Islet of Langerhans (tissue), 1 donor: ENCODE measurements at regions not wholly inside any gene's neighbourhood (a gene's known extent, or its start where the extent isn't known, plus 50 kb on each side); places are given as distances from the start of the nearest gene placed in this dataset.
"Not testable (repeated sequence)": the region's sequence is repeated elsewhere in the genome, so short reads cannot be mapped to it uniquely, and the experiment has no call there.

Experiments used
- FAIRE-seq: peaks from one replicate; lab custom pipeline; 2011; peaks lifted over from hg19 to GRCh38; lab: Jason Lieb, UNC

DNA sequence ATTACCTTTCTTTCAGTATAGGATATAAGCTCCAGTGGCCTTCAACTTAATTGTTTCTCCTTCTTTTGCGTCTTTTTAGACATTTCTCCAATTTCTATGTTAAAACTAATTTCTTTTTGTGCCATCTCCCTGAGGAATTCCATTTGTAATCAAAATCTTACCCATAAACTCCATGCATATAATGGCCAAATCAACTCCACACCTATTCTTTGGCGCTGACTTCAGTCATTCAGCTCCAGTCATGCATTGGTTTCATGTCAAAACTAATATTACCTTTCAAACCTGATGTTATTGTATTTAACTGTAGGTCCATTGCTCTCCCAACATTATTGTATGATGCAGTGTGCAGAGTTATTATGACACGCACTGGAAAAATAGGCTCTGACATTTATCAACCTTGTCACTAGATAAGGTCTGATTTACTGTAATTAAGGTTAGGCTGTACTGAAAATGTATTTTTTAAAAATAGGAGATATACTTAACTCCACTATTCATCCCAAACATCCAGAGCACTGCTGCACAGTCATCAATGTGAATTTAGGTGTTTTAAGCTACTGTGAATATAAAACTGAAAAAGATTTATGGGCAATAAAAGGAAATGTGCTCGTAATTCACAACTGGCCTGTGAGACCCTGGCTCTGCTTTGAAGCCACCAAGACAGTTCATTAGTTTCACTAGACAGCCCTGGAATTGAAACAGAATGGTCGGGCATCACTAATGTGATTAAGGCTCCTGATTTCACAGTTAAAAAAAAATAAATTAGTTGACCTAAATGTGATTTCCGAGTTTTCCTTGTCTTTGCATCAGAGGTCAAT, 180.6 kb upstream of the GRIA4 start:
- FAIRE-seq: no peak

GRCh38 chr11:105407101-105407500, 202.8 kb upstream of the GRIA4 start:
- FAIRE-seq: no peak

- FAIRE-seq: no peak
Measured at GRCh38 chr11:105401269-105401809, 208.5 kb upstream of the GRIA4 start.

GRCh38 chr11:105399511-105399910, 210.4 kb upstream of the GRIA4 start:
- no peak for FAIRE-seq

GRCh38 chr11:105398636-105399035, 211.2 kb upstream of the GRIA4 start:
- no peak for FAIRE-seq

DNA sequence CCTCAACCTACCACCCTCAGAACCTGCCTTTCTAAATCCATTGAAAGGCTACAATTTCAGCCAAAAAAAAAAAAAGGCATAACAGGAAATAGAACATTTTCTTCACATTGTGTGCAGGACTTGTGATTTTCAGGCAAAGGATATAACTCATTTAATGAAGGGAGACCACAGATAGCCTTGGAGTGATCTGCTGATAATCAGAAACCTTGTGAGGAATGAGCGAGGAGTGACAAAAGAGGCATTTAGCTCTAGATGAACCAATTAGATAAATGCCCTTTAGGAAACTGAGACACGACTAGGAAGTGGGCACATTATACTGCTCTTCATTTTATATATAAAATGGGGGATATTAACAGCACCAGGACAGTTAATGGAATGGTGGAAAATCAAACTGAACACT, 216.5 kb upstream of the GRIA4 start:
- no peak for FAIRE-seq

GRCh38 chr11:105392556-105392955, 217.3 kb upstream of the GRIA4 start:
- FAIRE-seq: no peak

- FAIRE-seq: no peak
Measured at GRCh38 chr11:105389952-105390351, 219.9 kb upstream of the GRIA4 start.

DNA sequence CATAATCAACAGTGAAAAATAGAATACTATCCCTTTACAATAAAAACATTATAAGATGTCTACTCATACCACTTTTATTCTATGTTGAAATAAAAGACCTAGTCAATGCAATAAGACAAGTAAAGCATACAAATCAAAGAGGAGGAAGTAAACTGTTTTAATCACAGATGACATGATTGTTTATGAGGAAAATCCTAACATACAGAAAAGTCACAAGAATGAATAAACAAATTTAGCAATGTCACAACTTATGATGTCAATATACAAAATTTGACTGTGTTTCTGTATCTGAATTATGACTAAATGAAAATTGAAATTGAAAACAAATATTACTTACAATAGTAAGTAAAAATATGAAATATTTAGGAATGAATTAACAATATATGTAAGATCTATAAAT, 221.9 kb upstream of the GRIA4 start:
- FAIRE-seq: no peak

GRCh38 chr11:105381941-105382340, 227.9 kb upstream of the GRIA4 start:
- FAIRE-seq: no peak

DNA sequence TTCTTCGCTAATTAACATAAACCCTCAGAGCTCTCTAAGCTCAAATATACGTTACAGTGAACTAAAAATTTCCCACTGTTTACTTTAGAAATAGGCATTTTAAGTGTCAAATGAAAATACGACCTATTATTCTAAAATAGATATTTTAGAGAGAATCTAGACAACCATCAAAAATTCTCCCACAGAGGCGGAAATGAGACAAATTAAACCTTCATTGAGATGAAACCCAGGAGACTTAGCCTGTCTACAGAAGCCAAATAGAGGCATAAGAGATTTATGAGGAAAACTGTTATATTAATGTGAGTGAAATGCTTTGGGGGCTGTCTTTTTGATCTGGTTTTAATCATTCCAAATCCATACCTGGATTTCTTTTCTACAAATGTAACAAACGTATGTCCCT, 232.0 kb upstream of the GRIA4 start:
- FAIRE-seq: no peak

DNA sequence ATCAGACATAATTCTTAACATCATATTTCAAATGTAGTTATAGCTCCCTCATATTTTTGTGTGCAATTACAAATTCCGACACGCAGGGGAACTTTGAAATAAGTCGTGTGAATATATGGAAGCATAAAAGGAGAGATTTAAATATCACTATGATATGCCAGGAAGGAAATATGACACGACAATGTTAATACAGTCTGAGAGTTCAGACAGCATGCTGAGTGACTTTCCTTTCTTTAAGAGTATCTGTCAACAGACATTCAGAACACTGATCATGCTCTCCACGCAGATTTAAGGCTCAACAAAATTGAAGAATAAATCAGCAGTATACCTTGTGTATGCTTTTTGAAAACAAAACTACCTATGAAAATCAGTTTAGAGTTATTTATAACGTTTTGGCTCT, 232.6 kb upstream of the CARD18 start:
- FAIRE-seq: no peak

- no peak for FAIRE-seq
Measured at GRCh38 chr11:105371311-105371710, 231.7 kb upstream of the CARD18 start.

DNA sequence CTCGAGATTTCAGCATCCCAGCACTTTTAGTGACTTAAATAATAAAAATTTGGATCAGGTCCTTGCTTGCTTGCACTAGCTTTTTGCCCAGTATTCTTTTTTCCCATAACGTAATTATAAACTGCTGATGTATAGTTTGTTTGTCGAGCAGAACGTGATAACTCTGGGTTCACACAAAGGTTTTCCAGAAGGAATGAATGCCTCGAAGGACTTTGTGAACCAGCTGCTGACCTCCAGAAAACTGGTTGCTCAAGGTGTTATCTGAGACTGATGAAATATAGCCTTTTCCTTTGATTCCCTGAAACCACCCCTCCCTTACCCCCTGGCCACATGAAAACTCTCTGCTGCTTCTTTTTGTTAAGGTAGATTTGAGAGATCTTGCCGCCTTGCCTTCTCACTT, 229.1 kb upstream of the CARD18 start:
- no peak for FAIRE-seq

- FAIRE-seq: no peak
Measured at GRCh38 chr11:105367129-105367528, 227.6 kb upstream of the CARD18 start.

DNA sequence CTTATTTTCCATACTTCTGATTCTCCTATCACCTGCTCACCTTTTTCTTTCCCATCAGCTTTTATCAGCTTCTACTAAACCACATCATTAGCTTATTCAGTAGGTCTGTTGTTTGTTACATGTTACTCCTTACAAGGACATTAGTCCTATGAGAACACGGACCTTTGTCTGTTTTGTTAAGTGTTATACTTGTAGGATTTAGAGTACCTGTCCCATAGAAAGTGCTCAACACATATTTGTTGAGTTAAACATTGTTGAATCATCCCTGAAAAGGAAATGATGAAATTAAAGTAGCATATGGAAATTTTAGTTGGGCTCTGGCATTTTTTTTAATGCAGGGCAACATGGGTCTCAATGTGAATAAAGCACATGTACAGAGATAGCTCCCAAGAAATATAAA, 222.1 kb upstream of the CARD18 start:
- FAIRE-seq: no peak

- FAIRE-seq: no peak
Measured at GRCh38 chr11:105357764-105358163, 218.2 kb upstream of the CARD18 start.

DNA sequence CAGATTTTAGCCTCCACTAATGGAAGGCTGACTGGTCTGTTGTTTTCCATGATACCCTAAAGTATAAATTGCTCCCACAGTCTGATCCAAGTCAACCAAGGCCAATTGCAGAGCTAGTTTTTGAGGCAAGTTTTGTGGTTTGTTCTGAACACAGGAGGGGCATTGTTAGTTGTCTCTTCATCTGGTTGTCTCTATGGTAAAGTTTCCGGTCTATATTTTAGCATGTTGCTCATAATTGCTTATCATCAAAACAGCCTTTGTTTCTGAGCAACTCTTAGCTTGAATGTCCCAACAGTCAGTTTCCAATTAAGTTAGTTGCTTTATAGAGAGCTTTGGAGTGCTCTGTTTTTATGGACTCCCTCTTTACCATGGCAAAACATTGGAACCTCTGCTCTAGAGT, 217.6 kb upstream of the CARD18 start:
- FAIRE-seq: no peak

DNA sequence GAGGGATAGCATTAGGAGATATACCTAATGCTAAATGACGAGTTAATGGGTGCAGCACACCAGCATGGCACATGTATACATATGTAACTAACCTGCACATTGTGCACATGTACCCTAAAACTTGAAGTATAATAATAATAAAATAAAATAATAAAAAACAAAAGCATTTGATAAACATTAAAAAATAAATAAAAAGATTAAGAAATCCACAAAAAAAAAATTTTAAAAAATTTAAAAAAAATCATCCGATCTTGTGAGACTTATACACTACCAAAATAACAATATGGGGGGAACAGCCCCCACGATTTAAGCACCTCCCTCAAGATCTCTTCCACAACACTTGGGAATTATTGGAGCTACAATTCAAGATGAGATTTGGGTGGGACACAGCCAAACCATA, 210.3 kb upstream of the CARD18 start:
- FAIRE-seq: not testable (repeated sequence)

GRCh38 chr11:105344938-105345337, 205.4 kb upstream of the CARD18 start:
- FAIRE-seq: no peak

DNA sequence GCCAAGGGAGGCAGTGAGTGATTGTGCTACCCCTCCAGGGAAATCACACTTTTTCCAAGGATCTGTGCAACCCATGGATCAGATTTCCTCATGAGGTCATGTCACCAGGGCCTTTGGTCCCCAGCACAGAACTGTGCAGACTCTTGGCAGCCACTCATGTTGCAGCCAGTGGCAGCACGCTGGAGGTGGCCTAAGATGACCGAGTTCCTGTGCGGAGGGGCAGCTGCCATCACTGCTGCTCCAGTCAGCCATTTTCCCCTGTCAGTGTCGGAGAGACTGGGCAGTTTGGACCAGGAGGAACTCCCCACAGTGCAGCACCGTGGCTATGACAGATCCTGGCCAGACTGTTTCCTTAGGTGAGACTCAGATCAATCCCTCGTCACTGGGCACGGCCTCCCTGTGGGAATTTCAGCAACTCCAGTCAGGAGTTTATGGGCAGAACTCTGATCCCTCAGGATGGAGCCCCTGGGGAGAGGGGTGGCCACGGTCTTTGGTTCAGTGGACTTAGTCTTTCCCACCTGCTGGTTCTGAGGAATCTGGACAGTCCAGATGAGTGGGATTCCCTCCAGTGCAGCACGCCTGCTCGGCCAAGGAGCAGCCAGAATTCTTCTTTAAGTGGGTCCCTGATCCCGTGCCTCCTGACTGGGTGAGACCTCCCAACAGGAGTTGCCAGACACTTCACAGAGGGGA, 194.6 kb upstream of the CARD18 start:
- FAIRE-seq: no peak

DNA sequence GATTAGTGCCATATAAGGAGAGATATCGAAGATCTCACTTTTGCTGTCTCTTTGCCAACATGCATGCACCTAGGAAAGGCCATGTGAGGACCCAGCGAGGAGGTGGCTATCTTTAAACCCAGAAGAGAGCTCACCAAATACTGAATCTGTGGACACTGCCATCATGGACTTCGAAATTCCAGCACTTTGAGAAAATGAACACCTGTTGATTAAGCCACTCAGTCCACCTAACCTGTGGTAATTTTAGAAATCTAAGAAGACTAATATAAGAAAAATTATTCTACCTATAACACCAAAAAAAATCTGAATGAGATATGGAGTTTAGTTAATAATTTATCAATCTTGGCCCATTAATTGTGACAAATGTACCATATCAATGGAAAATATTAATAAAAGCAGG, 193.6 kb upstream of the CARD18 start:
- FAIRE-seq: no peak

GRCh38 chr11:105332171-105332570, 192.6 kb upstream of the CARD18 start:
- FAIRE-seq: no peak

DNA sequence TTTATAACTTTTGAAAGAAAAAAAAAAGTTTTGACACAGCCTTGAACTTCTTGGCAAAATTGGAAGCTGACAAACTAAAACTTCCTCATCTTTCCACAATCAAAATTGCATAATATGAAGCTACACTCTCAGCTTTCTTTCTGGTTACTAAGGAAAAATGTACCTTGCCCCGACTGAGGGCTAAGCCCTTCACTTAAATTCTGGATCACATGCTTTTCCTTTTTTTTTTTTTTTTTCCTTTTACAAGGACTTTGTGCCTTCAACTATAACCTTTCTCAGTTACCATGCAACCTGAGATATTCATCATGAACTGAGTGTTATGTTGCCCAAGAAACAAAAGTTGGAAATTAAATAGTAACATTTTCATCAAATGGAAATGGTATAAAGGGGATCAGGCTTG, 188.5 kb upstream of the CARD18 start:
- FAIRE-seq: no peak
